GM20000 (cell line): ENCODE measurements at regions not wholly inside any gene's neighbourhood (a gene's known extent, or its start where the extent isn't known, plus 50 kb on each side); places are given as distances from the start of the nearest gene placed in this dataset.

Experiments used
- DNase-seq: peaks from one replicate; pipeline ENCODE4 v3.0.0; 2012; ENCODE audit warnings: low spot score
- TF ChIP-seq, protein P1 (sequence below): IDR thresholded peaks from 2 replicates; pipeline ENCODE4 v1.5.1; 2012; ENCODE audit warnings: mild to moderate bottlenecking, control low read depth; ENCODE audit errors: extremely low read depth, missing control alignments

DNA sequence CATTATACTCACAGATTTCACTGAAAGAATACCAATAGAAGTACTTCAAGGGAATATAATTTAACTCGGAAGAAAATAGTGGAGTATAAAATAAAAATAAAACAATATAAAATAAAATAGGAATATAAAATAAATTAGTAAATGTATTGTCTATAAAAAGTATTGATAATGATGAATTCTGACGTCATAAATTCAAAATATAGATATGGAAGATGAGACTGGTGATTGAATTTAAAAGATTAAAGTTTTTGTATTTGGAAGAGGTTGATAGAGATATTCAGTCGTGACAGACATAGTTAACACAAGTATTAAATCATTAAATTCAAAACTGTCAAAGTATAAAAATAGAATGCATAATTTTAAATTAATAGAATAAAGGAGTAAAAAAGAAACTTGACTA, 964.9 kb upstream of the C9orf72 start:
- TF ChIP-seq, protein P1, sequence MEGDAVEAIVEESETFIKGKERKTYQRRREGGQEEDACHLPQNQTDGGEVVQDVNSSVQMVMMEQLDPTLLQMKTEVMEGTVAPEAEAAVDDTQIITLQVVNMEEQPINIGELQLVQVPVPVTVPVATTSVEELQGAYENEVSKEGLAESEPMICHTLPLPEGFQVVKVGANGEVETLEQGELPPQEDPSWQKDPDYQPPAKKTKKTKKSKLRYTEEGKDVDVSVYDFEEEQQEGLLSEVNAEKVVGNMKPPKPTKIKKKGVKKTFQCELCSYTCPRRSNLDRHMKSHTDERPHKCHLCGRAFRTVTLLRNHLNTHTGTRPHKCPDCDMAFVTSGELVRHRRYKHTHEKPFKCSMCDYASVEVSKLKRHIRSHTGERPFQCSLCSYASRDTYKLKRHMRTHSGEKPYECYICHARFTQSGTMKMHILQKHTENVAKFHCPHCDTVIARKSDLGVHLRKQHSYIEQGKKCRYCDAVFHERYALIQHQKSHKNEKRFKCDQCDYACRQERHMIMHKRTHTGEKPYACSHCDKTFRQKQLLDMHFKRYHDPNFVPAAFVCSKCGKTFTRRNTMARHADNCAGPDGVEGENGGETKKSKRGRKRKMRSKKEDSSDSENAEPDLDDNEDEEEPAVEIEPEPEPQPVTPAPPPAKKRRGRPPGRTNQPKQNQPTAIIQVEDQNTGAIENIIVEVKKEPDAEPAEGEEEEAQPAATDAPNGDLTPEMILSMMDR, result no peak
- DNase-seq, result no peak

DNA sequence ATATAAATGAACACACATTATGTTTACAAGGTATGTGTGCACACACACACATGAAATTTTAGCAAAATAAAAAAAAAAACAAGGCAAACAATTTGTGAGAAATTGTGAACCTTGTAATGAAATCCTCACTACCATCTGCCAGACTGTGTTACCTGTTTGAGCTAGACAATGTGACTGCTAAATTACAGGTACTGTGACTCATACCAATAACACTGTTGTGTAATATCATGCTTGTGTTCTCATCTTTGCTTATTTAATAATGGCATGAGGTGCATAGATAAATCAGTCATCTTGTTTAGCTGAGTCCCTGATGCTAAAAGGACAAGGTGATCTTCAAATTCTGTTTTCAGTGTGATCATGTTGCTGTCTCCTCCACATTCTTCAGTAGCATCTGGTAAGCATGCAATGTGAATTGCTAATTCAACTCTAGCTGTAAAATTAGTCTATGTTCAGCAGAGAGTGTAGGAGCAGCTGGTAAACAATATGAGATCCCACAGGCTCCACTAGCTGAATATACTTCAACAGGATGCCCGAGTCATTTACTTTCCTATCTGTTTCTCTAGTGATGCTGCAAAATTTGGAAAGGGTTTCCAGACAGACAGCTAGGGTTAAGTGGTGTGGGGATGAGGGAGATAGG, 966.3 kb upstream of the C9orf72 start:
- no peak for DNase-seq
- TF ChIP-seq, protein P1, result no peak

DNA sequence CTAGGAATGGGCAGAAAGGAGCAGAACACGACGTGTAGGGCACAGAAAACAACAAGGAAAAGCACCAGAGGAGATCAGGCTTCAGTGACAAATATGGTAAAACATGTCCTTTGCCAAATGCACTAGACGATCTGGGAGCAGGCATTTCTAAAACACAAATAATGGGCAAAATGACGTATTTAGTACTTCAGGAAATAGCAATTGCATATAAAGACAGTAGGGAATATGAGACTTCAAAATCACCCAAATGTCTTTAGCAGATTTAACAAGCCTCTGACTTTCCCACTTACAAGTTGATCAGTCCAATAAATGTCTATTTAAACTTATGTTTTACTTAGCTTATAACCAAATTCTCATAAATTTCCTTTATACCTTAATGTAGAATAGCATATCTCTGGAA, 969.6 kb upstream of the C9orf72 start:
- TF ChIP-seq, protein P1, result no peak
- DNase-seq, result no peak

DNA sequence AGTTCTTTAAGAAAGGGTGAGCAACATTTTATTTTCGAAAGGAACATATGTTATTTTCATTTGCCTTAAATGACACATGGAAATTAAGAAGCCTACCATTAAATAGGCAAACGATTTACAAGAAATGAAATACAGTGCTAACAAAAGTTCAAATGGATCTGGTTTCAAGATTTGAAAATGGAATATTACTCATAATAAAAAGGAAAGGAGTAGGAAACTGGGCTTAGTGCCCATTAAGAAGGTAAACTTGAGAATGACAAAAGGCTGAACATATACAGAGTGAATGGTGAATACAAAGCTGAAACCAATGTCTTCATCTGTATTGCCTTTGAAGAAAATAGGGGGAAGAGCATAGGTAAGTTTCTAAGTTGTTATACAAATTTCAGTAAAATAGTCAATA, 974.2 kb upstream of the C9orf72 start:
- DNase-seq, result no peak
- TF ChIP-seq, protein P1, result no peak

DNA sequence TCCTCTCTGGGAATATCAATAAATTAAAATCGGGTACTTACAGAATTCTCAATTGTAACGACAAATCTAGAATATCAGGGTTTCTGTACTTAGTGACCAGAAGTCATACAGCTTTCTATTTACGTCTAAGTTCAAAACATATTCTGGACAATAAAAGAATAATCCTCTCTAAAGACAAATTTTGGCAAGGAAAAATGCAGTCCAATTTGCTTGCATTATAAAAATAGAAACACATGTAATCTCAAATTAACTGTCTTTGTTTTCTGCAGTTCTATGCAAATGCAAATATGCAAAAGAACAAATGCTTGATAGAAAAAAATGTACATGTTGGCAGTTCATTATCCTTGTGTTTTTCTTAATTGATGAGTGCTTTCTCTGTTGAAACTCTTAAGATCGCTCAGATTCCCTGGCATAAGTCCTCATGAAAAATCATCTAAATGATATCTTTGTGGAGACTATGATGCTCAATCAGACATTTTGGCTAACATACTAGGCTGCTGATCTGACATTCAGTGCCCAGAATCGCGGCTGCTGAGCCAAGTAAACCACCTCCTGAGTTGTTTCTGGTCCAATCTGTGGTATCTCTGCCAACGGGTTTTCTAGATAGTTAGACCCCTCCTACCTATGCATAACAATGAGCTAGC, 990.1 kb upstream of the C9orf72 start:
- DNase-seq, result no peak
- TF ChIP-seq, protein P1, result no peak

DNA sequence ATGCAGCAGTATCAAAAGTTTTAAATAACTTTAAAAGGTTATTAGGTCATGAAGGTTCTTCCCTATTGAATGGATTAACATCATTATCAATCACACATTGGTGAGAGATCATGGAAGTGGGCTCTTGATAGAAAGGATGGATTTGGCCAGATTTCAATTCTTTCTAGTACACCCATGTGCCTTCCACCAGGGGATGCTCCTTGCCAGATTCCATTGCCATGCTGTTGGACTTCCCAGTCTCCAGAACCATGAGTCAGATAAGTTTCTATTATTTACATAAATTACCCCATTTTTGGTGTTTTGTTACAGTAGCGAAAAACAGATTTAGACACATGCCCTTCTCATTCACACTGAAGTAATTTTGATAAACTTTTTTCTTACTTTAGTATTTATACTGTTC, 1010.6 kb upstream of the C9orf72 start:
- no peak for DNase-seq
- TF ChIP-seq, protein P1, result no peak

DNA sequence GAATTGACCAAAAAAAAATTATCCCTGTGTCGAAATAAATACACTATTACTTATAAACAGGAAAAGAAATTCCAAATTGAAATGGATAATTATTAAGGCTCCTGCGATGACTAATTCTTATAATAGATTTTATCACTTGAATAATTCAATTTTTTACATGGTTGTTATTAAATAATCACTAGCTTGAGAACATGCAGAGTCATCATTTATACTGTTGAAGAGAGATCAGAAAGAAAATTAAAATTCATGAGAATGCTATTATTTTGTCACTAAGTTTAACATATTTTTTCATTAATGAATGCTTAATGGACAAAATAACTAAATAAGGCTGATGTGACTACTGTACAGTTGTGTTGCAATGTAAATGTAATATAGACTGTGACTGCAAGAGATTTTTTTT, 1011.3 kb upstream of the C9orf72 start:
- TF ChIP-seq, protein P1, result no peak
- DNase-seq, result no peak
